VCaP (cell line): ENCODE measurements at regions not wholly inside any gene's neighbourhood (a gene's known extent, or its start where the extent isn't known, plus 50 kb on each side); places are given as distances from the start of the nearest gene placed in this dataset.

Experiments used
- H3K27ac ChIP-seq: fragments of 450-650 bp; 2 replicates; pipeline ENCODE4 v1.5.1; 2017
- TF ChIP-seq, protein P1 (sequence below): fragments of 450-650 bp; conservative IDR thresholded peaks from 2 replicates; pipeline ENCODE4 v1.5.1; 2017; ENCODE audit warnings: mild to moderate bottlenecking, moderate library complexity

DNA sequence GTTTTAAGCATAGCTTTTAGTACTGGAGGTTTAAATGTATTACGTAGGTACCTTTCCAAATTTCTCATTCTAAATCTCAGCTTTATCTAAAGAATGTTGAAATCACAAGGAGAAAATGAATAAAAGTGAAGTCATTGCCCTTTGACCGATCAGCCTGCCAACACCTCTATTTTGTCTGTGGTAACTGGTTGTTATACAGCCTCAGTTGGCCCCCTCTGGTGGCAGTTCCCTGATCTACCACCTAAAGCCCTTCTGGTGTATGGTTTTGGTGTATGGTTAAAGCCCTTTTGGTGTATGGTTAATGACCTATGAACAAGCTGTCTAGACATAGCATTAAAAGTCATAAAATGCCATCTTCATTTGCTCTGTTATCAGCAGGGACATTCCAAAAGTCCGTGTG is 378.2 kb upstream of the AZI2 start:
- peak overlapping the region; percentile 15; the same call in 1 of the 2 replicates for H3K27ac ChIP-seq
- TF ChIP-seq, protein P1, sequence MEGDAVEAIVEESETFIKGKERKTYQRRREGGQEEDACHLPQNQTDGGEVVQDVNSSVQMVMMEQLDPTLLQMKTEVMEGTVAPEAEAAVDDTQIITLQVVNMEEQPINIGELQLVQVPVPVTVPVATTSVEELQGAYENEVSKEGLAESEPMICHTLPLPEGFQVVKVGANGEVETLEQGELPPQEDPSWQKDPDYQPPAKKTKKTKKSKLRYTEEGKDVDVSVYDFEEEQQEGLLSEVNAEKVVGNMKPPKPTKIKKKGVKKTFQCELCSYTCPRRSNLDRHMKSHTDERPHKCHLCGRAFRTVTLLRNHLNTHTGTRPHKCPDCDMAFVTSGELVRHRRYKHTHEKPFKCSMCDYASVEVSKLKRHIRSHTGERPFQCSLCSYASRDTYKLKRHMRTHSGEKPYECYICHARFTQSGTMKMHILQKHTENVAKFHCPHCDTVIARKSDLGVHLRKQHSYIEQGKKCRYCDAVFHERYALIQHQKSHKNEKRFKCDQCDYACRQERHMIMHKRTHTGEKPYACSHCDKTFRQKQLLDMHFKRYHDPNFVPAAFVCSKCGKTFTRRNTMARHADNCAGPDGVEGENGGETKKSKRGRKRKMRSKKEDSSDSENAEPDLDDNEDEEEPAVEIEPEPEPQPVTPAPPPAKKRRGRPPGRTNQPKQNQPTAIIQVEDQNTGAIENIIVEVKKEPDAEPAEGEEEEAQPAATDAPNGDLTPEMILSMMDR: peak; percentile 80

DNA sequence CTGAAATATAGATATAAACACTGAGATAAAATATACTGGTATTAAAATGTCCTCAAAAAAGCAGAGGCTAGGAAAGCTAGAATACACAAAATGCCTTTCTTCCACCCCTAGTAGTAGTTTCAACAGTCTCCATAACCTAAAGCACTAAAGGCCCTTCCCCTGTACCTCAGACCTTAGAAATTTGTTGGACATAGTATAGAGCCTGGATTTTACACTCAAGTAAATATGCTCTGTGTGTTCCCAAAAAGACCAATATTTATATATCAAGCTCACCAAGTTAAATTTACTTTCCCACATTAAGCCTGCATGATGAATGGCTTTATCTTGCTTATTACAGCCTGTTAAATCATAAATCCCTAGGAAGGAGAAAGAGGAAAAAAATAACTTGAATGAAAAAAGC is 378.7 kb upstream of the AZI2 start:
- TF ChIP-seq, protein P1: no peak
- H3K27ac ChIP-seq: peak overlapping the region; percentile 15; the same call in 1 of the 2 replicates

GRCh38 chr3:28738425-28738824 is 389.8 kb upstream of the AZI2 start:
- no peak overlapping the region for H3K27ac ChIP-seq
- TF ChIP-seq, protein P1: no peak

- TF ChIP-seq, protein P1: no peak
- H3K27ac ChIP-seq: no peak overlapping the region
These were observed 391.0 kb upstream of the AZI2 start for GRCh38 chr3:28739647-28740046.

DNA sequence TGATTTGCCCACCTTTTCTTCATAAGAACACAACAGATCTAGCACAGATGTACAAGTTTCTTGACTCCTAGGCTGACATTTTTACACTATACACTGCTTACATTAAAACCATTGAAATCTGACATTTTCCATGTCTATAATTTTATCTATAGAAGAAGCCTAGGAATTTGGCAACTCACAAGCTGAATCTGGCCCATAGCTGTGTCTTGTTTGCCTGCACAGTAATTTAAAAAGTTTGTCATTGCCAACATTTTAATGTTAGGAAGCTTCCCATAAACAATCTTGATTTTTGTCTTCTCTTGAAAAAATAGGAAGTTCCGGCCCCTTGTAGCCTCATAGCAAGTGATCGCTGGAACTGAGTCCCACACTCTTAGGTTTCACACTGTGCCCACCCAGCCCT is 394.6 kb upstream of the AZI2 start:
- peak overlapping the region; percentile 25 for H3K27ac ChIP-seq
- TF ChIP-seq, protein P1: no peak

DNA sequence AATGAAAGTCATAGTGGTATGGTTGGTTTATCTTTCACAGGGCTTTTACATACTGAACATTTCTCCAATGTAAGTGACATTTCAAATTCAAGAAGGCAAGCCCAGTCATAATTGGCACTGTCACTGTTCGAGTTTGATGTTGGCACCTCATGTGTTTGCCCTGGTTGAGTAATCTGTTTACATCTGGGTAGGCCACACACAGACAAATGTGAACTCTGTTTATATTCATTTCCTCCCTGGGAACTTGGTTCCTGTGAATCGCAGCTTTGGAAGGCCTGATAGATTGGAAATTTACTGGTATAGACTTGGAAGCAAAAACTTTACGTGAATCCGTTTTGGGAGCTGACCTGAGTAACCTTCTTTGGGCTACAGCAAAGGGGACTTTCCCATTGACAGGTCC is 395.2 kb upstream of the AZI2 start:
- TF ChIP-seq, protein P1: no peak
- peak overlapping the region; percentile 25 for H3K27ac ChIP-seq

DNA sequence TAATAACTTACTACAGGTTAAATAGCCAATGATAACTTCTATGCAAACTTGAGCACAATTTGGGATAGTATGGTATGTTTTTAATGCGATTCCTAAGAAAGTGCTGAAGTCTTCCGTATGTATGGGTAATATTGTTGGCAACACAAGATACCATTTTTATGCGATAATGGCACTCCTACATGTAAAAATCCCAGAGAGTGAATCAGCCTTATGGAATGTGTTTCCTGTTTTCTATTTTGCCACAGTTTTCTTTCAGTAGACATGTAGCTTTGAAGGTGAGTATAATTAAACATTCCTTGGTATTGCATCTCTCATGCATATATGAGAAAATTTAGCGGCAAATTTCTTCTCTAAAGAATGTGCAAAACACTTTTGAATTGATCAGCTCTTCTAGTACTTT is 396.8 kb upstream of the AZI2 start:
- TF ChIP-seq, protein P1: no peak
- no peak overlapping the region for H3K27ac ChIP-seq
